ENCODE measurements at regions not wholly inside any gene's neighbourhood (a gene's known extent, or its start where the extent isn't known, plus 50 kb on each side); places are given as distances from the start of the nearest gene placed in this dataset.
A peak's percentile ranks its signal among the peaks of the same experiment; 100 is the strongest.

DNA sequence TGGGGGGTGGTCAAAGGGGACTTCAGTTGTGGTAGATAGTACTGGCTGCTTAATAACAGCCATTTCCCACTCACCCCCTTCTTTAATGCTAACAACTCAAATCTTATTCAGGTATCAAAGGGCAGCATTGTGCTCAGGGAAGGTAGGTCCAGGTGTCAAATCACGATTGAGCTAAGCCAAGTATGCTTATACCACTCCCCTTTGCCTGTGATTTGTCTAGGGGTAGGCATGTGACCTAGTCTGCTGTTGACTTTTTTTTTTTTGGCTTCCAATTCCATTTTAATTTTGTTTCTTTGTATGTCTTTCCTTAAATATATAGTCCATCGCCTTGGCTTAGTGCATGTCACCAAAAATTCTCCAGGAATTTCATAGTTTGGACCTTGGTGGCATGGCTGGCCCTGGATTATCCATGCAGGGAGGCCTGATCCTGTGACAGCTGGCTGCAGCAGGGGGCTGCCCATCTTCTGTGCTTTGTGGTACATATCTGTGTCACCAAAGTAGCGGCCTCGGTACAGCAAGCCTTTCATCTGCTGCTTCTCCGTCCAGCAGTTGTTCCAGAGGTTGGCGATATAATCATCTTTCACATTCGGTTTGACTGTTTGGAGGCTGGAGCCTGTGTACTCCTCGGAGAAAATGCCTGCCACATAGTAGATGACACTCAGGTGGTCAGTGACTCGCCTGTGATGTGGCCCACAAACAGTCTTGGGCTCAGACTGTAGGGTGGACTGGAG, 68.1 kb upstream of the SPRED2 start:
- DNase-seq (ENCODE audit: low read depth) = no peak

DNA sequence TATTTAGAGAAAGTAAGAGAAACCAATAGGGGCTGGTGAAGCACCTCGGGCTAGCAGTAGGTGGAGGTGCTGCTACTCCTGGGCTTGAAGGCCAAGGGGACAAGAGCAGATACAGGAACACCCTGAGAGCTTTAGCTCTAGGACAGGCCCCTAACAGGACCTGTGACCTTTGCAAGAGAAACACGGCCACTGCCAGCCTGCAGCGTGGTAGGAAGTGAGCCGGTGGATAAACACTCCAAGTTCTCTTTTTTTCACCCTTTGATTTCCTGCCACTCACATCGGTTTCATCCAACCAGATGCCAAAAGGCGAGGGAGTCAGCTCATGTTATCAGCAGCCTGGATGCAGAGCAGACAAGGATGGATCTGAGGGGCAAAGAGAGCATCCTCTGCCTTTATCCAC, 66.8 kb upstream of the SPRED2 start:
- DNase-seq (ENCODE audit: low read depth) = no peak

DNA sequence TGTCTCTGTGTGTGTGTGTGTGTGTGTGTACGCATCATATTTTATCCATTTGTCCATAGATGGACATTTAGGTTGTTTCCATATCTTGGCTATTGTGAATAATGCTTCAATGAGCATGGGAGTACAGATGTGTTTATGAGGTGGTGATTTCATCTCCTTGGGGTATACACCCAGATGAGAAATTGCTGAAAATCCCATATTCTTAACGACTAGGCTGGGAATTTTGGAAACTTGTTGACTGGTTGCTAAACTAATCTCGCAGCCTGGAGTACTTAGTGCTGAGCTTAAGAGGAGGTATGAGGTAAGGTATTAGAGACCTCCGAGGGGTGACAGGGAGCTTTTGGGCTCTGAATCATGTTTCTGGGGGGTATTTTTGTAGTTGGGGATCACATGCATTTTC, 66.0 kb upstream of the SPRED2 start:
- no peak for DNase-seq (ENCODE audit: low read depth)

DNA sequence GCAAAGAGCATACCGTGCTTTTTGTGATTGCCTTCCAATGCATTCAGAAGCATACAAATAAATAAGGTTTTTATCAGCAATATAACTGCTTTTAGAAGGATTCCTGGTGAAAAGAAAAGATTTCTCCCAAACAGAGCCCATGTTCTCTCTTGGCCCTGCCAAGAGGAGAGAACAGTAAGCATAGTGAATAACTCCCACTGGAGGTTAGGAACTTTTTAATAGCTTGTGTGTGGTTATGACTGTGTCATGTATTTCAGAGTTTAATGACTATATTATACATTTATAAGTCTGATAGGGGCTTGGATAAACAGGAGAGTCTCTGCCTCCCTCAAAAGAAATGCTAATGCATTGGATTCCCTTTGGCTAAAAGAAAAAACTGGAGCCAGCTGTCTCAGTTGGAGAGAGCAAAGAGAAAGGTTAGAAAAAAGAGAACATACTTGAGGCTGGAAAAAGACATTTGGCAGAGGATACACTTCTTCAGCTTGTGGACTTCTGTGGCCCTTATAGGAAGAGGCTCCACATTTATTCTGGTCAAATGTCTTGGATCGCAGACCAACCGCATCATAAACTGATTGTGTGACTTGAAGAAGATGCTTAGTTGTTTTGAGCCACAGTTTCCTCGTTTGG, 63.0 kb upstream of the SPRED2 start:
- no peak for DNase-seq (ENCODE audit: low read depth)

DNA sequence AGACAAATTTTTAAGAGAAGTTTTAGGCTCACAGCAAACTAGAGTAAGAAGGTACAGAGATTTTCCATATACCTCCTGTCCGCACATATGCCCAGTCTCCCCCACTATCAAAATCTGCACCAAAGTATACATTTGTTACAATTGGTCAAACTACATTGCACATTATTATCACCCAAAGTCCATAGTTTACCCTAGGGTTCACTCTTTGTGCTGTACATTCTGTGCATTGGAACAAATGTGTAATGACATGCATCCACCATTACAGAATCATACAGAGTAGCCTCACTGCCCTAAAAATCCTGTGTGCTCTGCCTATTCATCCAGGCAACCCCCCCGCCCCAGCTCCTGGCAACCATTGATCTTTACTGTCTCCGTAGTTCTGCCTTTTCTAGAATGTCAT, 61.7 kb upstream of the SPRED2 start:
- DNase-seq (ENCODE audit: low read depth) = no peak

DNA sequence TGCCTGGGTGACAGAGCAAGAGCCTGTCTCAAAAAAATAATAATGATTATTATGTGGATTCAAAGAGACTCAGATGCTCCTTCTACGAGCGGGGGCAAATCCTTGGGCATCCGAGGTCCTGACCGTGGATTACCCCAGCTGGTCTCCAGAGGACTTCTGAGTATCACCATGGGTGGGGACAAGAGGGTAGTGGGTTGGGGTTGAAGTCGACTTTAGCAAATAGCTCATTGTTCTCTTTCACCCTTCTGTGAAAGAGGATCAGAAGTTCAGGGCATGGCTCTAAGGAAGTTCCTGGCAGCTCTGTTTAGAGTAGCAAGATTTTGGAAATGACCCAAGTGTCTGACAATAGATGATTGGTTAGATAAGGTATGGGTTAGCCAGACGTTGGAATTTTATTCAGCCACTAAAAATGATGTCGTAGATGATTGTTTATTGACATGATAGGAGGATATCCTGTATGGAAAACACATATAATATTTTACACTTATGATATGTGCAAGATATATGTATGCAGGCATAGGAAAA, 59.0 kb upstream of the SPRED2 start:
- DNase-seq (ENCODE audit: low read depth) = no peak

DNA sequence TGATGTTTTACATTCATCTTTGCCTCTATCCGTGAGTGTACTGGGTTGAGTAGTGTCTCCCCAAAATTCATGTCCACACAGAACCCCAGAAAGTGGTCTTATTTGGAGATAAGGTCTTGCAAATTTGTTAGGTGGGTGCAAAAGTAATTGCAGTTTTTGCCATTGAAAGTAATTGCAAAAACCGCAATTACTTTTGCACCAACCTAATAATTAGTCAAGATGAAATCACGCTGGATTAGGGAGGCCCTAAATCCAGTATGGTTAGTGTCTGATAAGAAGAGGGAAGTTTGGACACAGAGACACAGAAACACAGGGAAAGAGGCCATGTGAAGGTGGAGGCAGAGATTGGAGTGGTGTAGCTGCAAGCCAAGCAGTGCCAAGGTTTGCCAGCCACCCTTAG, 57.8 kb upstream of the SPRED2 start:
- no peak for DNase-seq (ENCODE audit: low read depth)

DNA sequence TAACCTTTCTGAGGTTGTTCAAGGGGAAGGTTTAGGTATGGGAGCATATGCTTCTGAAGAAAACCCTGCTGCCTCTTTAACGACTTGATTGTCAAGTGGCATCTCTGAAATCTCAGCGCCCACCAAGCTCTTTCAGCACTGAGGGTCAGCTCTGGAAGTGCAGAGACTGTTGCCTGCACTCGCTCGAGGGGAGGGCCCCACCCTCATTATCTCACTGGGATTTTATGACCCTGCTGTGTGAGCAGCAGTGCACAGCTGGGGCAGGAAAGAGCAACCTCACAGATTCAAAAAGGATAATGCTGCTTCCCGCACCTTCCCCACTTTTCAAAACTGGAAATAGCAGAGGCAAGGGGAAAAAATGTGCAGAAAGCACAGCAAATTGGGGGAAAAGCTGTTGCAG, 56.9 kb upstream of the SPRED2 start:
- DNase-seq (ENCODE audit: low read depth) = no peak

DNA sequence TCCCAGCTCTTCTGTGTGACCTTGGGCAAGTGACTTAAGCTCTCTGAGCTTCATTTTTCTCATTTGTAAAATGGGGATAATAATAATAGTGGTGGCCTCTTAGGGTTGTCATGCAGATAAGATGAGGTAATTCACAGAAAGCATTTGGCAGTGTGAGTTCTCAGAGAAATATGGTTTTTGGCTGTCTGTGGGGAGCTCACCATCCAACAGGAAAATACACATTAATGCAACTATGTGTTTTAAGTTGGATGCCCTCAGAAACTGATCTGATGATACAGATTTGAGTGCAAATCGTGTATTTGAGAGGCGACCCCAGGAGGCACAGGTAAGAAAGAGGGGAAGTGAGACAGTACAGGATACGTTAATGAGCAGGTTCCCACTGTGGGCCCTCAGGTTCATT, 56.1 kb upstream of the SPRED2 start:
- no peak for DNase-seq (ENCODE audit: low read depth)

DNA sequence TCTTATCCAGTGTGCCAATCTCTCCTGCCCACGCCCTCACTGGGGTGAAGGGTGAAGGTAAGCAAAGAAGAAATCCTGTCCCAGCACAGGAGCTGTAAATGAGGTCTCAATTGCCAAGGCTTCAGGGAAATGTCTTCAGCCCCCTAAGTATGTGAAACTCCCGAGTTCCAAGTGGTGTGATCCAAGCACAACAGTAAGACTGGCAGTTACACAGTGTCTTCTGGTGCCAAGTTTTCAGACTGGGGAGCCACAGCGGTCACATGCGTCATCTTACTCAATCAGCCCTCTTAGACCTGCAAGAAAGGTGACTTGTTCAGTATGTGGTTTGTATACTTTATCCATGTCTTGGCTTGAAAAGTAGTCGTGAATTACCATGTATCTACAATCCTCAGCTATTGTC, 55.0 kb upstream of the SPRED2 start:
- no peak for DNase-seq (ENCODE audit: low read depth)

DNA sequence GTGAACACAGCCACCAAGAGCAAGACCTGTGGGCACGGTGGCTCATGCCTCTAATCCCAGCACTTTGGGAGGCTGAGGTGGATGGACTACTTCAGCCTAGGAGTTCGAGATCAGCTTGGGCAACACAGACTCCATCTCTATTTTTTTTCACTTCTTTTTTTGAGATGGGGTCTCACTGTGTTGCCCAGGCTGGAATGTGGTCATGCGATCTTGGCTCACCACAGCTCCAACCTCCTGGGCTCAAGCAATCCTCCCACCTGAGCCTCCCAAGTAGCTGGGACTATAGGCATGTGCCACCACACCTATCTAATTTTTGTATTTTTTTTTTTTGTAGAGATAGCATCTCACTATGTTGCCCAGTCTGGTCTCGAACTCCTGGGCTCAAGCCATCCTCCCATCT, 54.4 kb upstream of the SPRED2 start:
- DNase-seq (ENCODE audit: low read depth) = no peak

DNA sequence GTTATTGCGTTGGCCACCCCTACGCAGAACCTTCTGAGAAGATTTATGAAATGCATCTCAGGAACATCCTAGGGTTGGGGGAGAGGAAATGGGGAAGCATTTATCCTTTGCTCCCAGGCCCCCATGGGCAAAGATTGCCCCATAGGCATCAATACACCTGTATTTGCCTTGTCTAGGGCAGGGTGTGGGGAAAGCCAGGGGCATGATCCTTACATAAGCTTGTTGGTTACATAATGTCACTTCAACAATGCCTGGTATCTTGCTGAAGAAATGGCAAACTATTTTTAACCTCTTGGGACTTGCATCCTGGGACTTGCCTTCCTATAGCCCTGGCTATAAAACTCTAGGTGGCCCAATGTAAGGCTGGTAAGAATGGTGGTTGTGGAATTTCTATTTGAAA, 53.9 kb upstream of the SPRED2 start:
- DNase-seq (ENCODE audit: low read depth) = no peak

DNA sequence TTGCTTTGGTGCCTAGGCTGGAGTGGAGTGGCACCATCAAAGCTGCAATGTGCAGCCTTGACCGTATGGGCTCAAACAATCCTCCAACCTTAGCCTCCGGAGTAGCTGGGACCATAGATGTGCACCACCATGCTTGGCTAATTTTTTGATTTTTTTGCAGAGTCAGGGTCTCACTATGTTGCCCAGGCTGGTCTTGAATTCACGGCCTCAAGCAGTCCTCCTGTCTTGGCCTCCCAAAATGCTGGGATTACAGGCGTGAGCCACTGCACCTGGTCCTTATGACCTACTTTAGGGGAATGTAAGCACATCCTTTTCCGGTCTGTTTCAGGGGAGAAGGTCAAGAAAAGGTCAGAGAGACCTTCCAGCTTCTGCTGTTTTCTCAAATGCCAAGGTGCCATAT, 53.4 kb upstream of the SPRED2 start:
- DNase-seq (ENCODE audit: low read depth) = no peak

DNA sequence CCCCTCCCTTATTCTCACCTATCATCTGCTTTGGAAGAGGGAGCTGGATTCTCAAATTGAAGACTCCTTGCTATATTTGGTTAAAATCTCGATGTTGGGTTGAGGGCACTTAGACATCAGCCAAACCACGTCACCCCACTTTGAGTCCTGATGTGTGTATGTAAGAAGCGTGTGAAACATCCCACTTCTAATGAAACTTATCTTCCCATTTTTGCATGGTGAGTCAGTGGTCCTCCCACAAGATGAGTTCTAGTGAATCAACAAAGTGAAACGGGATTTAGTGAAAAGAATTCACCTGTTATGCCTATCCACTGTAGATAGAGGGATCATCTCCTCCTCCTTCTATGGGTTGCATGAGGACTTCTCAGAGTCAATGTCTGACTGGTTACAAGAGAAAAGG, 51.4 kb upstream of the SPRED2 start:
- DNase-seq (ENCODE audit: low read depth) = peak; percentile 3

DNA sequence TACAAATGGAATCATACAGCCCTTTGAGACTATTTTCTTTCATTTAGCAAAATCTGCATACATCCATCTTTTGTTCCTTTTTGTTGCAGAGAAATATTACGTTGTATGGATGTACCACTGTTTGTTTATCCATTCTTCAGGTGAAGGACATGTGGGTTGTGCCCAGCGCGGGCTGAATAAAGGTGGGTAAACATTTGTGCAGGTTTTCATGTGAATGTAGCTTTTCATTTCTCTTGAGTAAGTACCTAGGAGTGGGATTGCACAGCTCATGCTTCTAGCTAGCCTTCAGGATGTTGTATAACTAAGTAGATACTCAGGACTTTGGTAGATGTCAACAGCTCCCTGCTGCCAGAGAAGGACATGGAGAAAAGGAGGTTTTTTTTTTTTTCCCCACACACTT, 50.6 kb upstream of the SPRED2 start:
- DNase-seq (ENCODE audit: low read depth) = no peak

All from HS-27A (cell line).